Panc1 (cell line): ENCODE measurements at regions not wholly inside any gene's neighbourhood (a gene's known extent, or its start where the extent isn't known, plus 50 kb on each side); places are given as distances from the start of the nearest gene placed in this dataset.

Experiments used
- ATAC-seq: fragments of 200-7000 bp; cut with Tn5 transposase; 2 replicates; pipeline ENCODE4 v1.9.1; 2020; ENCODE audit warnings: mild to moderate bottlenecking, moderate library complexity
- BruUV-seq: library from RNA; stranded (reverse); fragments of 400-500 nt; replicated peaks from 2 replicates; lab custom pipeline; 2021; lab: Mats Ljungman, UMichigan
- CTCF ChIA-PET: fragments of 300-600 bp; sonication (Branson Sonifier 250); formaldehyde crosslinking; loops from one replicate; lab custom pipeline; 2022; ENCODE audit warnings: antibody characterized with exemption; lab: Charles Lee
- POLR2A ChIA-PET: fragments of 300-600 bp; sonication (Branson Sonifier 250); formaldehyde crosslinking; loops from one replicate; lab custom pipeline; 2022; ENCODE audit warnings: antibody characterized with exemption; lab: Charles Lee
- DNase-seq: peaks from one replicate; pipeline ENCODE4 v3.0.0-alpha.2; 2010; ENCODE audit warnings: low read depth, low spot score
- H3K27ac ChIP-seq: 2 replicates; pipeline ENCODE4 v1.5.1; 2011; ENCODE audit warnings: mild to moderate bottlenecking, low read length, inconsistent platforms
- H3K27me3 ChIP-seq: fragments of 200-500 bp; sonication (Bioruptor generic); 2 replicates; pipeline ENCODE4 v1.6.0; 2014; ENCODE audit warnings: low read length, inconsistent platforms; ENCODE audit not compliant: control insufficient read depth, insufficient read depth
- H3K36me3 ChIP-seq: fragments of 200-500 bp; sonication (Bioruptor generic); 2 replicates; pipeline ENCODE4 v1.5.1; 2014; ENCODE audit warnings: inconsistent platforms, mild to moderate bottlenecking, low read length, moderate library complexity; ENCODE audit not compliant: control insufficient read depth, insufficient read depth
- H3K4me1 ChIP-seq: 2 replicates; pipeline ENCODE4 v1.5.1; 2011; ENCODE audit warnings: inconsistent platforms, mild to moderate bottlenecking, low read length, moderate library complexity; ENCODE audit not compliant: control insufficient read depth, insufficient read depth
- H3K4me3 ChIP-seq, 2 experiments: 2 replicates each; pipeline ENCODE4 v1.5.1; 2011 to 2012; ENCODE audit warnings: low read depth in 2 of 2, low read length in 2 of 2, mild to moderate bottlenecking in 2 of 2, inconsistent platforms in 1 of 2, moderate library complexity in 1 of 2
- H3K9me3 ChIP-seq: fragments of 200-500 bp; sonication (Bioruptor generic); 2 replicates; pipeline ENCODE4 v1.5.1; 2014; ENCODE audit warnings: low read depth, mild to moderate bottlenecking, inconsistent platforms, low read length, moderate library complexity; ENCODE audit not compliant: control insufficient read depth, insufficient read depth
- CTCF ChIP-seq: fragments of 450-650 bp; IDR thresholded peaks from 2 replicates; pipeline ENCODE4 v1.5.1; 2017; ENCODE audit warnings: mild to moderate bottlenecking
- POLR2AphosphoS5 ChIP-seq: IDR thresholded peaks from 2 replicates; pipeline ENCODE4 v1.6.1; 2012; ENCODE audit warnings: mild to moderate bottlenecking, low read depth, low read length, moderate library complexity
- REST ChIP-seq, 2 experiments: IDR thresholded peaks; 2 replicates each; pipeline ENCODE4 v1.6.1; 2011 to 2012; ENCODE audit warnings: low read depth in 2 of 2, control low read depth in 1 of 2, low read length in 1 of 2, mild to moderate bottlenecking in 1 of 2, moderate library complexity in 1 of 2; ENCODE audit not compliant: insufficient read depth in 1 of 2
- SIN3A ChIP-seq: IDR thresholded peaks from 2 replicates; pipeline ENCODE4 v1.6.1; 2012; ENCODE audit warnings: low read depth, mild to moderate bottlenecking, low read length, moderate library complexity, borderline replicate concordance; ENCODE audit not compliant: insufficient read depth
- TCF7L2 ChIP-seq: IDR thresholded peaks from 2 replicates; pipeline ENCODE4 v1.6.1; 2011; ENCODE audit warnings: mild to moderate bottlenecking, low read depth, low read length, inconsistent platforms
- in situ Hi-C: cut with HindIII; loops from 2 replicates; pipeline ENCODE4 v1.10.0; 2016; ENCODE audit warnings: low sequenced_read_pairs, low pct_unique_long_range_greater_than_20kb
- intact Hi-C: fragments of 100-400 bp; cut with micrococcal nuclease; formaldehyde crosslinking; loops from one replicate; pipeline ENCODE4 v1.10.0; 2022; ENCODE audit not compliant: unreplicated experiment

- Histone ChIP-seq H3K4me3 (no peak overlapping the region), H3K36me3 (no peaks in the 10 kb centered on the region), H3K27me3 (no peaks in the 10 kb centered on the region), H3K27ac (no peak overlapping the region), H3K4me1 (no peaks in the 10 kb centered on the region), H3K9me3 (no peaks in the 10 kb centered on the region)
- ATAC-seq (no peak), DNase-seq (no peak)
- no TSS peak for BruUV-seq
- ChIA-PET CTCF (no interaction called here), POLR2A (no interaction called here)
- no peak for TF ChIP-seq SIN3A
- TF ChIP-seq POLR2AphosphoS5 = no peak
- TF ChIP-seq TCF7L2 = no peak
- TF ChIP-seq REST (IDR thresholded peaks at IDR 0.05; ENCODE audit: insufficient read depth in 1 of 2, low read depth in 2 of 2, low read length in 1 of 2) = no peak
- no peak for TF ChIP-seq CTCF
- in situ Hi-C loops (no loop called here), intact Hi-C loops (no loop called here)
Measured at GRCh38 chr4:178881937-178882336, 1439.7 kb upstream of the AGA start.

- ATAC-seq (no peak), DNase-seq (no peak)
- Histone ChIP-seq H3K9me3 (no peaks in the 10 kb centered on the region), H3K27me3 (no peaks in the 10 kb centered on the region), H3K27ac (no peak overlapping the region), H3K36me3 (no peaks in the 10 kb centered on the region), H3K4me1 (no peaks in the 10 kb centered on the region), H3K4me3 (no peak overlapping the region)
- ChIA-PET POLR2A (no interaction called here), CTCF (no interaction called here)
- in situ Hi-C loops = no loop called here
- no TSS peak for BruUV-seq
- intact Hi-C loops = no loop called here
- no peak for TF ChIP-seq SIN3A
- no peak for TF ChIP-seq TCF7L2
- no peak for TF ChIP-seq POLR2AphosphoS5
Measured at GRCh38 chr4:178894126-178894525, 1451.9 kb upstream of the AGA start.

- no TSS peak for BruUV-seq
- no peak for ATAC-seq
- Histone ChIP-seq H3K36me3 (no peaks in the 10 kb centered on the region), H3K27me3 (no peaks in the 10 kb centered on the region), H3K4me3 (no peak overlapping the region), H3K4me1 (no peaks in the 10 kb centered on the region), H3K27ac (no peak overlapping the region), H3K9me3 (no peaks in the 10 kb centered on the region)
- no peak for TF ChIP-seq POLR2AphosphoS5
- no peak for TF ChIP-seq TCF7L2
- TF ChIP-seq SIN3A = no peak
- no peak for TF ChIP-seq REST (IDR thresholded peaks at IDR 0.05; ENCODE audit: insufficient read depth in 1 of 2, low read depth in 2 of 2, low read length in 1 of 2)
- no peak for TF ChIP-seq CTCF
- in situ Hi-C loops (no loop called here), intact Hi-C loops (no loop called here)
- CTCF ChIA-PET = no interaction called here
- no peak for DNase-seq
- POLR2A ChIA-PET = no interaction called here
Measured at GRCh38 chr4:178899084-178899483, 1456.8 kb upstream of the AGA start.
